Stimulated activated CD4-positive, alpha-beta T cell treated with anti-CD3 and anti-CD28 coated beads, Interleukin-12 subunit alpha, Interleukin-12 subunit beta, amount 100 ng/mL, for 48 hours (primary cell): ENCODE measurements at regions not wholly inside any gene's neighbourhood (a gene's known extent, or its start where the extent isn't known, plus 50 kb on each side); places are given as distances from the start of the nearest gene placed in this dataset.
"Not testable (repeated sequence)": the region's sequence is repeated elsewhere in the genome, so short reads cannot be mapped to it uniquely, and the experiment has no call there.

Source experiments
- DNase-seq, 3 donors: peaks; one replicate each; pipeline ENCODE4 v3.0.0-alpha.2; 2020; ENCODE audit warnings: low read depth in 2 of 3, low spot score in 1 of 3

DNA sequence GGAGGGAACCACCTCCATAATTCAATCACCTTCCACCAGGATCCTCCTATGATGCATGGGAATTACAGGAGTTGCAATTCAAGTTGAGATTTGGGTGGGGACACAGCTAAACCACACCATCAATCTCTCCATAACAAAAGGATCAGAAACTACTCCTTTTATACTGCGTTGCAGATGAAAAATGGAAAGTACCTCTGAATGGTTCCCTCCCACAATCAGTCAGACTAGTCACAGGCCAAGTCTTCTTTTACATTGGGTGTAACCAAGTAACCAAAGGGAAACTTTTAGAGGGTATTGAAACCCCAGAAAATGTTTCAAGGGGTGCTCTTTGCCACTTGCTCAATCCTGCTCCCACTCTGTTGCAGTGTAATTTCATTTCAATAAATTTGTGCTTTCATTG is 504.3 kb upstream of the CNTN3 start:
- DNase-seq = no peak

DNA sequence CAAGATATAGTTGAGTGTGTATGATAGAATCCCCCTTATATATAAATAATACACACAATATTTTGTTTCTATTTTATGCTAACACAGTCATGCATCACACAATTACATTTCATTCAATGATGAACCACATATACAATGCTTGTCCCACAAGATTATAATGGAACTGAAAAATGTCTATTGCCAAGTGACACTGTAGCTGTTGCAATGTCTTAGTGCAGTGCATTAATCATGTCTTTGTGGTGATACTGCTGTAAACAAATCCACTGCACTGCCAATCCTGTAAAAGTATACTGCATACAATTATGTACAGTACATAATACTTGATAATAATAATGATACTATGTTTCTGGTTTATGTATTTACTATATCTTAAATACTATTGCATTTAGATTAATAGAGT is 512.1 kb upstream of the CNTN3 start:
- no peak for DNase-seq

DNA sequence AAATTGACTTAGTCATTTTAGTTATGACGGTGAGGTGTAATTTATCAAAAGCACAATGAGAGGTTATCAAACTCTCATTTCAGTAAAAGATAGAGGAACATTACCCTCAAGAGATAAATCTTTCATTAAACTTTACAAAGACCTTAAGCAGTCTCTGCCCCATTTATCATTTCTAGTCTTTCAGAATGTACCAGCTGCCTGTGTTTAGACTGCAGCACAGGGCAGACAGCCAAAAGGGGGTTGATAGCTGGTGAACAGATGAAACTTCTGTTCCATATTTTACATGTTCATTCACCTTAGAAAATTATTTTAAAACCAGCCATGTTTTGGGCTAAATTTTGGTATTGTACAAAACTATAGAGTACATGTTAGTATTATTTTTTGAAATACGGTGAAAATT is 514.6 kb upstream of the CNTN3 start:
- DNase-seq = no peak

DNA sequence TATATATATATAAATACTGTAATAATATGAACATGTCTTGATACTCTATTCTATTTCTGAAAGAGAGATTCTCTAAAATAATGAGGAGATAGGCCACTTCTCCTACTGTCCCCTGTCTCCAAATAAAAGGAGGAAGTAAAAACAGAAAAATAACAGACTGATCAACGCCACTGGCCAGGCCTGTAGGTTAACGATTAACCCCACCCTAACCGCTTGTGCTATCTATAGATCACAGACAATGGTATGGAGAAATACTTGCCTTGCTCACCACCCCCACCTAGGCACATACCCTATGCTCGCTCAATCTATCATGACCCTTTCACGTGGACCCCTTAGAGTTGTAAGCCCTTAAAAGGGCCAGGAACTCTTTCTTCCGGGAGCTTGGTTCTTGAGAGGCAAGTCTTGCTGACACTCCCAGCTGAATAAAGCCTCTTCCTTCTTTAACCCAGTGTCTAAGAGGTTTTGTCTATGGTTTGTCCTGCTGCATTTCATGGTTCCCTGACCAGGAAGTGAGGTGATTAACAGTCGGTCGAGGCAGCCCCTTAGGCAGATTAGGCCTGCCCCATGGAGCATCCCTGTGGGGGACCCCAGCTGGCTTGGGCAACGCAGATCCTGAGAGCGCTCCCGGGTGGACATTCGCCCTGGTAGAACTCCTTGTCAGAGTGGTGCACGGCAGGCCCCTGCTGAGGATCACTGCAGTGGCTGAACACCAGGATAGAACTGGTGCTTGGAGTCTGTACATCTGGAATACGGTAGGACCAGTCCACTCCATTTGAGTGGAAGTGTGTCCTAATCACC is 521.8 kb upstream of the CNTN3 start:
- DNase-seq = no peak

DNA sequence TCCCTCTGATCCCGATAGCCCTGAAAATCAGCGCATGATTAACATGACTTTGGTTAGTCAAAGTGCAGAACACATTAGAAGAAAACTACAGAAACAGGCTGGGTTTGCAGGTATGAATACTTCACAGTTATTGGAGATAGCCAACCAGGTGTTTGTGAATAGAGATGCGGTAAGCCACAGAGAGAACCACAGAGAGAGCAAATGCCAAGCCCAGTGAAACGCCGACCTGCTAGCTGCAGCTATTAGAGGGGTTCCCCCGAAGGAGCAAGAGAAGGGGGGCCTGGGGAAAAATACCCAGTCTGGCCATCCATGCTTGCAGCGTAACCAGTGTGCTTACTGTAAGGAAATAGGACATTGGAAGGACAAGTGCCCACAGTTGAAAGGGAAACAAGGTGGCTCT is 523.9 kb upstream of the CNTN3 start:
- no peak for DNase-seq

DNA sequence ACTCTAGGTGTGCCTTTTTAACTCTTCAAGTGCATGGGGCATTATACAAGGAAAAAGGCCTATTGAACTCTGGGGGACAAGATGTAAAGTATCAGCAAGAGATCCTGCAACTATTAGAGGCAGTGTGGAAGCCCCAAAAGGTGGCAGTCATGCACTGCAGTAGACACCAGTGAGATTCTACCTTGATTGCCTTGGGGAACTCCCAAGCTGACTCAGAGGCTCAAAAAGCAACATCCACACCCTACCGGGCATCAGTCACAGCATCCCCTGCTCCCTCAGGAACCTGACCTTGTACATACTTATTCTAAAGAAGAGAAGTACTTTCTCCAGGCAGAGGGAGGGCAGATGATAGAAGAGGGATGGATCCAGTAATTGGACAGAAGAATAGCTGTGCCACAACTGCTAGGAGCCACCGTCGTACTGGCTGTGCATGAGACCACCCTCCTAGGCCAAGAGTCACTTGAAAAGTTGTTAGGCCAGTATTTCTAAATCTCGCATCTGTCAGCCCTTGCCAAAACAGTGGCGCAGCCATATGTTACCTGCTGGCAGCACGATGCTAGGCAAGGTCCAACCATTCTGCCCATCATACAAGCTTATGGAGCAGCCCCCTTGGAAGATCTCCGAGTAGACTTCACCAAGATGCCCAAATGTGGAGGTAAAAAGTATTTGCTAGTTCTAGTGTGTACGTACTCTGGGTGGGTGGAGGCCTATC is 523.1 kb upstream of the FRG2C start:
- no peak for DNase-seq

DNA sequence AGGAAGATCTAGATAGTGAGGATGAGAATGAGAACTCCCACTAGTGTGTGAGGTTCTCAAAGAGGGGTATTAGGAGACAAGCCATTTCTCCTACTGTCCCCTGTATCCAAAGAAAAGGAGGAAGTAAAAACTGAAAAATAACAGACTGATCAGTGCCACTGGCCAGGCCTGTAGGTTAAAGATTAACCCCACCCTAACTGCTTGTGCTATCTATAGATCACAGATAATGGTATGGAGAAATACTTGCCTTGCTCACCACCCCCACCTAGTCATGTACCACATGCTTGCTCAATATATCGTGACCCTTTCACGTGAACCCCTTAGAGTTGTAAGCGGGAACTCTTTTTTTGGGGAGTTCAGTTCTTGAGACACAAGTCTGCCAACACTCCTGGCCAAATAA is 519.7 kb upstream of the FRG2C start:
- no peak for DNase-seq

DNA sequence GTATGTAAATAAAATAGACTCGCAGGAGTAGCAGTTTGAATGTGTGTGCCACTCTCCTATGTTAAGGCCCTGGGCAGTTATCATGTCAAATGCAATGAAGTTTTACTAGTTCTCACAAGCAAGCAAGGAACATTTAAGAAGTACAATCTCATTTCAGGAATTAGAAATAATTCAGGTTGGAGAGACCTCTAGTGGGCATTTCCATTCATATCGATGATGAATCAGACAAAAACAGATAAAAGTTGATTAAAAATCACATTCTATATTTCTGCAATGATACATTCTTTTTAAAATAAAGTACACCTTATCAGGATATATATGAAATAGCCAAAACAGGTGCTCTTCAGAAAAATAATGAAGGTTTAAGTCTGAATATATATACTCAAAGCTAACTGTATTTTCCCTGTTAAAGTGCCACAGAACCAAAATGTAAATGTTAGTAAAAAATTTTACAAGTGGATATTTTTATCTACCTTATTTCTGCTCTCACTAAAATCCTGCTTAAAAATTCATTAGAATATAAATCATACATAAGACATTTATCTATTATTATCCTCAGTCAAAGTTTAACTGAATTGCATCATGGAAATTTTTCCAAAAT is 492.4 kb upstream of the FRG2C start:
- DNase-seq = no peak

DNA sequence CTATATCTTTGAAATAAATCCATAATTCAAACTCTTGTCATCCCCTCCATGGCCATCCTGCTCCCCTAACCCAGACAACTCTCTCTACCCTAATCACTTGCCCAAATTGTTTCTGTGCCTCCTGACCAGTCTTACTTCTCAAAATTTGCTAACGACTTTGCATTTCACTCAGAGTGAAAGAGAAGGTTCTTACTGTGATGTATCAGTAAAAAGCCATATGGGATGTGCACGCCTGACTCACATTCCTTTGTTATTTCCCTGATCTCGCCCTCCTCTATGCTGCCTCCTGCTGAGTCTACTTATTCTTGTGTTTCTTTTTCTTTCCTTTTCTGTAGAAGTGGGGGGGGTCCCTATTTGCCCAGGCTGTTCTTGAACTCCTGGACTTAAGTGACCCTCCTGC is 487.2 kb upstream of the FRG2C start:
- no peak for DNase-seq

DNA sequence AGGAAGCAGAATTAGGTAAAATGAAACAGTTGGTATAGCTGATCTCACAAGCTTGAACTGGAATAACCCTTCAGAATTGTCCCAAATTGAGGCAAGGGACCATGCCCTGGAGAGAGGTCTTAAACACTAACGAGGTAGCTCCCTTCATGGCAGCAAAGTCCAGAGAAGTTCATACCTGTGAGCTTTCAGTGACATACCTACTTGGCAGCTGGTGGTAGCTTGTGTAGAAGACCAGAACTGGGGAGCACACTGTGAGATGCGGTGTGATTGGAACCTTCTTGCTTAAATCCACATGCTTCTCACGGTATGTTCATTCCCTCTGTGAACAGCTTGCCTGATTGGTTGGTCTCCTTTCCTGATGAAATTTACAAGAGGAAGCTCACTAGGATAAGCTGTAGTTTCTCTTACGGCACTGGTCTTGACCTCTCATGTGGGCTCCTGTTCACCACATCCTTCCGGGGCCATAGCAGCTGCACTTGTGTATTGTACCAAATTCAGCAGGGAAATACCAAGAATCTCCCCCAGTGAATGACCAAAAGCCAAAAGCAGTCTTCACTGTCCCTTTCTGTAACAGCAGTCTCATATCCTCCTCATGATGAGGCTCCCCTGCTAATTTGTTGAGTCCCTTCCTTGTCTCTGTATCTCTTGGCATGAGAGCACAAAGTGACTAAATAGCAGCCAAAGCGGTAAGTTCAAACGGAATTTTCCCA is 483.7 kb upstream of the FRG2C start:
- no peak for DNase-seq

DNA sequence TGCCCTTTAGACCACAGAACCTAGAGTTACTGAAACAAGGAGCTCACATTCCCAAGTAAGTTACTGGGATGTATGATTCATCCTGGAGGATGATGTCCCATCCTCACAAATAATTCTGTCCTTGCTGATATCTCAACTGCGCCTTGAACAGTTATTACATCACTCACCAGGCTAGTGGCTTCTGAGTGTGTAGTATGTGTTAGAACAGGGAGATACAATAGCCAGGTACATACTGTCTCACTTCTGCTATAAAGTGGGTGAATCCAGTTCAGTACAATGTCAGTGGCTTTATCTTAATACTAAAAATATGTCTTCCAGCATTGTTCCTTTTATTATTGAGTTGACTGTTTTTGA is 483.2 kb upstream of the FRG2C start:
- DNase-seq = no peak

DNA sequence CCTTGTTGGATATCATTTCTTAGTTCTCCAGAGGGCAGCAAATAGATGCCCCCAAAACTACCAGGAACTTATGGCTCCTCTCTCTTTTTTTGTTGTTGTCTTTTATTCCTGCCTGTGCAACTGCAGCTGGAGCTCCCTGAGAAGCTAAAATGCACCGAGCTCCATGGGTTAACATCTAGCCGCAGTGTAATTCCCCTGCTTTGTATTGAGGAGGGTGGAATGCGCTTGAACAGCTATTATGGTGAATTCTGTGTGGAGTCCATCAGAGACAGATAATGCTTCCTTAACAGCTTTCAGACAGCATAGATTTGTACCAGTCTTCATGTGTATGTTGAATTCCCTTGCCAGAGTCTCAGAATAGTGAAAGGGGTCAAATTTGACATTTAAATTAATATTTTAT is 475.2 kb upstream of the FRG2C start:
- no peak for DNase-seq

DNA sequence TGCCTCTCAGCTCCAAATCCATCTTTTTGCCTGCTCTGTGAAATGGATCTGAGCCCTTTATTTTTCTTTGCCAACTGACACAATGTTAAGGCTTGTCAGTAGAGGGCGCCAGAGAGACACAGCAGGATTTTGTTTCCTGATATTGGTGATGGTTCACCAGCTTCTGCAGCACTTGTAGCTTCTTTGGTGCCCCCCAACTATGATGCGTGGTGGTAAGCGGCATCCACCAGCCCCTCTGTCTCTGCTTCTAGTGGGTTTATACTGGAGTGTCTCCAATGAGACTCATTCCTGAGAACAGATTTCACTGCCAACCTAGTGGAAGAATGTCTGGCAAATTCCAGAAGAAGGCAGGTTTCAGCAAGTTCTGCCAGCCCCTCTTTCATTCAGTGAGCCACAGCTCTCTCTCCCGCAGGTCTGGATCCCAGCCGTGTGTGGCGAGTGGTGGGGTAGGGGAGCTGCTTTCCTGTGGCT is 471.9 kb upstream of the FRG2C start:
- DNase-seq = peak; percentile 4 to 48 (median 20)

DNA sequence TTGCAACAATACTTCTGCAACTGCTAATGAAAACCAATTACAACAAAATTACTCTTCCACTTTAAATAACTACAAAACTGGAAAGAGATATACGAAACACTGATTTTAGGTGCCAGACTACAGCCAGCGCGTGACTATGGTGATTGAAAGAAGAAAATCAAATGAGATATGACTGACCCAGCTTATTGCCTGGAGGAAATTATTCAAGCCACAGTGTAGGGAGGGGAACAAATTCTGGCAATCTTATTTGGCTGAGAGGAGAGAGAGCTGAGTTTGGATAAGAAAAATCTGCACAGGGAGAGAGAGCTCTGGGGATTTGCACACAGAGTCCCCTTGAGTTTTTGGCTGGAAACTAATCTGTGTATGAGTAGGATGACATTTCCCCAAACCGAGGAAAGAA is 470.3 kb upstream of the FRG2C start:
- no peak for DNase-seq

DNA sequence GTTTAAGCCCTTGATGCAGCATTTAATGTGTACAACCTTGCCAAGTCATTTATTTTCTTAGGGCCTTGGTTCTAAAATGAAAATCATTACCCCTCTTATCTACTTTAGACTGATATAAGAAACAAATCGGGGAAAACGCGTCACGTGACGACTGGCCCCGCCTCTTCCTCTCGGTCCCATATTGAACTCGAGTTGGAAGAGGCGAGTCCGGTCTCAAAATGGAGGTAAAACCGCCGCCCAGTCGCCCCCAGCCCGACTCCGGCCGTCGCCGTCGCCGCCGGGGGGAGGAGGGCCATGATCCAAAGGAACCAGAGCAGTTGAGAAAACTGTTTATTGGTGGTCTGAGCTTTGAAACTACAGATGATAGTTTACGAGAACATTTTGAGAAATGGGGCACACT is 449.8 kb upstream of the FRG2C start:
- DNase-seq = not testable (repeated sequence)

DNA sequence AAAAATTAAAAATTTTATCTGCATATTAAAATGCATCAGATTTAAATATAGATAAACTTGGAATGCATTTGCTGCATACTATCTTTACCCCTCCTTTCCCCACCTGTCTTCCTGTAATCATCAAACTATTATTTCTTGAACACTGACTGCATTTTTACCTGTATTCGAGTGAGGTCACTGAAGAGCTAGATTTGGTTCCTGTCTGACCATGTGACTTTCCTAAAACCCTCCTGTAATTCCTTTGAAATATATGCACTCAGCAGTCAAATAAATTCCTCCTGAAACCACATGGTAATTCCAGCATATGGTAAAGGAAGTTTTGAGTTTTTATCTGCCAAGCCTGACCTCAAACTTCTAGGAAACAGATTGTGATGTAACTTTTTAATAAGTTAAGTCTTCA is 445.6 kb upstream of the FRG2C start:
- DNase-seq = no peak

DNA sequence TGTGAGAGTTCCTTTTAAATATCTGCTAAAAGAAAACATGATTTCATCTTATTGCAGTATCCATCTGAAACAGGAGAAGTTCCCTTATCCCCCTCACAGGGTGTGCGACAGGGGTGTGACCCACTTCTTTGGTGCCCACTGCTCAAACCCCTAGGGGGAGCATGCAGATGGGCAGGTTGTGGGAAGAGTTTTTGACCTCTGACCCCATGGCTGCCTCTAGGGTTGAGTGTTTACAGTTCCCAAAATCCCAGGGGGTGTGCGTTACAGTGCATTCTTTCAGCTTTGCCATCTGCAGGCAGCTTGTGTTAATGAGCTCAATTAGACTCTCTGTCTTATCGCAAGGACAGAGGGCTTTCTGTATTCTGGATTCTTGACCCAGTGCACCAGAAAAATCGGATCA is 443.2 kb upstream of the FRG2C start:
- no peak for DNase-seq

DNA sequence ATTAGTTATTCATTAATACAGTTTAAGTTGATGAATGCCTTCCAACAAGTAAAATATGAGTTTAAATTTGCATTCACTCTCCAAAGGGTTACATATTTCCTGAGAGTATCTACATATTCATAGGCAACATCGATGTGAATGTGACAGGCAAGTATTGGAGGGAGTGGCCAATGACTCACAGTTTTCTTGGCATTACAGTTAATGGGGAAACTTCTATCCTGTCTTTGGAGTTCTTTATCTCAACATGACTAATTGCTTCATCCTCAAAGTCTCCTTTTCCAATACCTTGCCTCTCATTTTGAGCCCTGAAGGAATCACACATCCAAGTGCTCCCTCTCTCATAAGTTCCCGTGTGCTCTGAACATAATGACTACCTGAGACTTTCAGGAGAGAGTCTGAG is 439.7 kb upstream of the FRG2C start:
- DNase-seq = no peak

DNA sequence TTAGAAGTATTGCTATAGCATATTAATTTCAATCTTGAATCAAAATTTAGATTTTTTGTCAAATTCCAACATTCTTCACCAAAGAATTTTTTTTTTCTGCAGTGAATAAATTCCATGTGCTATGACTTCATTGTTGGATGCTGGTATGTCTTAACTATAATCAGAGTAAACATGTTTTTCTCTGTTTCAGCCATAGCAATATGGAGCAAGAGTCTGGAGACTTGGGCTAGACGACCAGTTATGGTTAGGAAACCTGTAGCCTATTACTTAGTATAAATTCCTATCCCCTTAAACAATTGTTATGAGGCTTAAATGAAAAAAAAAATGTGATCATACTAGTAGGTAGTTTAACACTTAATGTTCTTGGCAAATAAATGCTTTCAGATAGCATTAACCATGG is 431.9 kb upstream of the FRG2C start:
- no peak for DNase-seq

DNA sequence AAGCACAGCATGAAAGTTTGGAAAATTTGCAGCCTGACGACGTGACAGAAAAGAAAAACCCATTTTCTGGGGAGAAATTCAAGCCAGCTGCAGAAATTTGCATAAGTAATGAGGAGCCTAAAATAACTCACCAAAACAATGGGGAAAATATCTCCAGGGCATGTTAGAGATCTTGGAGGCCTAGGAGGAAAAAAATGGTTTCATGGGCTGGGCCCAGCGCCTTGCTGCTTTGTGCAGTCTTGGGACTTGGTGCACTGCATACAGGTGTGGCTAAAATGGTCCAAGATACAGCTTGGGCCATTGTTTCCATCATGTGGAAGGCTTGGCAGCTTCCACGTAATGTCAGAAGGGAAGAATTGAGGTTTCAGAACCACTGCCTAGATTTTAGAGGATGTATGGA is 428.5 kb upstream of the FRG2C start:
- DNase-seq = no peak

DNA sequence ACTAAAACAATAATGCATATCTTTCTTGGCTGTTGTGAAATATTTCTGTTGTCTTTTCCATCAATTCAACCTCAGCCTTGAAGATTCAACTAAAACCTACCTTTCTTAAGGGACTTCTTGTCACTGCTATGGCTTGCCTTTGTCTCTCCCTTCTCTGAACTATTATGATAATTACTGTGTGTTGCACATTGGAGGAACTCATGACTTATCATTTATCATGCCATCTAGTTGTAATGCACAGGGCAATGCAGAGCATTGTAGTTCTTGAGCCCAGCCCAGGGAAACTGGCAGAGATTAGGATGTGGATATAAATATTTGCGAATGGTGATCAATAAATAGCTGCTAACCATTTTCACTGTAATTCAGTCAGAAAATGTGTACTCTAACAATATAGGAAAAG is 427.1 kb upstream of the FRG2C start:
- DNase-seq = no peak

DNA sequence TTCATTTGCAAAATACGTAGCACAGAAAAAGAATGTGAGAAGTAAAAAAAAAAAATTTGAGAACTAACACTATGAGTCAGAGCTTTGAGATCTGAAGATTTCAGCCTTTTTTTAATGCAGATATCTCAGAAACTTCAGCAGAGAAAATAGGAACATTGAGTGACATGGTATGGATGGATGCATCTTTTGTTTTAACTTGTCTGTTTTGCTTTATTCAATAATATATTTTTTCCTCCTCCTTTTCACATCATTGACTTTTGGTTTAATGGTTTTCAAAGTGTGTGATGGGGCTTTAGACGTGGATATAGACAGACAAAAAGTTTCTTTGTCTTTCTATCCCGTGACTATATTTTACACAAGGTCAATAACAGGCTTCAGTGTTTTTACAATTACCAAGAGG is 426.7 kb upstream of the FRG2C start:
- no peak for DNase-seq
